ENCODE measurements at regions not wholly inside any gene's neighbourhood (a gene's known extent, or its start where the extent isn't known, plus 50 kb on each side); places are given as distances from the start of the nearest gene placed in this dataset.
"Not testable (repeated sequence)": the region's sequence is repeated elsewhere in the genome, so short reads cannot be mapped to it uniquely, and the experiment has no call there.

DNA sequence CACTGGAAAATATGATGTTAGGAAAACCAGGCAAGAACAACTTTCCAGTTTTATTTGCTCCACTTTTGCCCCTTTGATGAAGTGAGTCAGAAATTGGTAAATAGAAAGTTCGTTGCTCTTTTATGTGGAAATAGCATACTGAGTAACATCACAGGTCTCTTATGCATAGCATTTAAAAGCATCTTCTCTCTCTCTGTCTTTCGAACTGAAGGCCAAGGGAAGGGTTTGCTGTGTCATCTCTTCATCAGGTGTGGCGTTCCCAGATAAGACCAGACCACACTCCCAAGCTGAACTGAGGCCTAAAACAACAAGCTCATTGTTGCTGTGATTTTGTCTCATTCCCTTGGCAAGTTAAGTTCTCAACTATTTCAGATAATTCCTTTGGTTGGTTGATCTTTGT, 131.8 kb upstream of the GRB10 start:
- no peak for DNase-seq

DNA sequence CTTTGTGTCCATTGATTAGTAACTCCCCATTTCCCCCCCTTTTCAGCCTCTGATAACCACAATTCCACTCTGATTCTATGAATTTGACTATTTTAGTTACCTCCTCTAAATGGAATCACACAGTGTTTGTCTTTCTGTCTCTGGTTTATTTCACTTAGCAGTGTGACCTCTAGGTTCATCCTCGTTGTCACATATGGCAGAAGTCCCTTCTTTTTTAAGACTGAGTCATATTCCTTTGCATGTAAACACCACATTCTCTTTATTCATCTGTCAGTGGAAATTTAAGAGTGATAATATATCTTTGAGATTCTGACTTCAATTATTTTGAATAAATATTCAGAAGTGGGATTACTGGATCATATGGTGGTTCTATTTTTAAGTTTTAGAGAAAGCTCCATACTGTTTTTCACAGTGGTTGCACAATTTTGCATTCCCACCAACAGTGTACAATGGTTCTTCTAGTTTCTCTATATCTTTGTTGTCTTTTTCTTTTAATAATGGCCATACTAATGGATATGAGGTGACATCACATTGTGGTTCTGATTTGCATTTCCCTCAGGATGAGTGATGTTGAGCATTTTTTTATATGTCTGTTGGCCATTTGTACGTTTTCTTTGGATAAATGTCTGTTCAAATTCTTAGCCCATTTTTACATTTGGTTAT, 126.1 kb upstream of the GRB10 start:
- no peak for DNase-seq

DNA sequence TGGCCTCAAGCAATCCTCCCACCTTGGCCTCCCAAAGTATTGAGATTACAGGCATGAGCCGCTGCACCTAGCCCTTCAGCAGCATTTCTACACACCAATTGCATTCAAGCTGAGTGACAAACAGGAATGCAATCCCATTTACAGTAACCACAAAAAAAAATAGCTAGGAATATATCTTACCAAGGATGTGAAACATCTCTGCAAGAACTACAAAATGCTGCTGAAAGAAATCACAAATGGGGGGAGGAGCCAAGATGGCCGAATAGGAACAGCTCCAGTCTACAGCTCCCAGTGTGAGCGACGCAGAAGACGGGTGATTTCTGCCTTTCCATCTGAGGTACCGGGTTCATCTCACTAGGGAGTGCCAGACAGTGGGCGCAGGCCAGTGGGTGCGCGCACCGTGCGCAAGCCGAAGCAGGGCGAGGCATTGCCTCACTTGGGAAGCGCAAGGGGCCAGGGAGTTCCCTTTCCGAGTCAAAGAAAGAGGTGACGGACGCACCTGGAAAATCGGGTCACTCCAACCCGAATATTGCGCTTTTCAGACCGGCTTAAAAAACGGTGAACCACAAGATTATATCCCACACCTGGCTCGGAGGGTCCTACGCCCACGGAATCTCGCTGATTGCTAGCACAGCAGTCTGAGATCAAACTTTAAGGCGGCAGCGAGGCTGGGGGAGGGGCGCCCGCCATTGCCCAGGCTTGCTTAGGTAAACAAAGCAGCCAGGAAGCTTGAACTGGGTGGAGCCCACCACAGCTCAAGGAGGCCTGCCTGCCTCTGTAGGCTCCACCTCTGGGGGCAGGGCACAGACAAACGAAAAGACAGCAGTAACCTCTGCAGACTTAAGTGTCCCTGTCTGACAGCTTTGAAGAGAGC, 116.1 kb upstream of the GRB10 start:
- not testable (repeated sequence) for DNase-seq

DNA sequence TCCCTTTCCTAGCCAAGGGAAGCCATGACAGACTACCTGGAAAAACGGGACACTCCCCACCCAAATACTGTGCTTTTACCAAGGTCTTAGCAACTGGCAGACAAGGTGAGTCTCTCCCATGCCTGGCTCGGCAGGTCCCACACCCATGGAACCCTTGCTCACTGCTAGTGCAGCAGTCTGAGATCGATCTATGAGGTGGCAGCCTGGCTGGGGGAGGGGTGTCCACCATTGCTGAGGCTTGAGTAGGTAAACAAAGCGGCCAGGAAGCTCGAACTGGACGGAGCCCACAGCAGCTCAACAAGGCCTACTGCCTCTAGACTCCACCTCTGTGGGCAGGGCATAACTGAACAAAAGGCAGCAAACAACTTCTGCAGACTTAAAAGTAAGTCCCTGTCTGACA, 104.4 kb upstream of the GRB10 start:
- DNase-seq: not testable (repeated sequence)

DNA sequence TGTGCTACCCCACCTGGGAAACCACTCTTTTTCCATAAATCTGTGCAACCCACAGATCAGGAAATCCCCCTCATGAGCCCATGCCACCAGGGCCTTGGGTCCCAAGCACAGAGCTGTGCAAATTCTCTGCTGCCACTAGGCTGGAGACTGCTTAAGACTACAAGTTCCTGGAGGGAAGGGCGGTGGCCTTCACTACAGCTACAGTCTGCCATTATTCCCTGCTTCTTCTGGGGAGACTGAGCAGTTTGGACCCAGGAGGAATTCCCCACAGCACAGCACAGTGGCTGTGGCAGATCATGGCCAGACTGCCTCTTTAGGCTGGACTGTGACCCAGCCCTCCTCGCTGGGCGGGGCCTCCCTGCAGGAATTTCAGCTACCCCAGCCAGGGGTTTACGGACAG, 89.7 kb upstream of the GRB10 start:
- no peak for DNase-seq

DNA sequence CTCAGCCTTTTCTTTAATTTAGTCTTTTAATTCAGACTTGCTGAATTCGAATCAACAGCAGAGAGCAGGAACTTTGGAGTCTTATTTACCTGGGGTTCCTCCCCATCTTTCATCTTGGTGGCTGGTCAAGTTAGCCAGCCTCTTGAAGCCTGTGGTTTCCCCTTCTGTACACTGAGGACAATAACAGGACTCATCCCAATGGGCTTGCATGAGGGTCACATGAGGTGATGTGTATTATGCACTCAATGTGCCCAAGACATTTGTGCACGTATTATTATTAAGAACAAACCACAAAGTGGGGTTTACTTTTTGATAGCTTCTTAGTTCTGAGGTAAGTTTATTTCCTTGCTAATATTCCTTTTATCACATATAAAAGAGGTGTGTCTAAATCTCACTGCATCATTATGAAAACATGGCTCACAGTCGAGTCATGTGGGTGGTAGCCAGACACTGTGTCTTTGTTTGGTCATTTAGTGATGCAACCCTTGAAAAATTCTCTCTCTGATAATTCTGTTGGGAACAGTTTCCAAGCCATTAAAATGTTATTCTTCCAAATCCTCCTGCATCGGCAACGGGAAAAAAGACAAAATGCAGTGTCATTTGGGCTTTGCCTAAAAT, 86.5 kb upstream of the GRB10 start:
- no peak for DNase-seq

DNA sequence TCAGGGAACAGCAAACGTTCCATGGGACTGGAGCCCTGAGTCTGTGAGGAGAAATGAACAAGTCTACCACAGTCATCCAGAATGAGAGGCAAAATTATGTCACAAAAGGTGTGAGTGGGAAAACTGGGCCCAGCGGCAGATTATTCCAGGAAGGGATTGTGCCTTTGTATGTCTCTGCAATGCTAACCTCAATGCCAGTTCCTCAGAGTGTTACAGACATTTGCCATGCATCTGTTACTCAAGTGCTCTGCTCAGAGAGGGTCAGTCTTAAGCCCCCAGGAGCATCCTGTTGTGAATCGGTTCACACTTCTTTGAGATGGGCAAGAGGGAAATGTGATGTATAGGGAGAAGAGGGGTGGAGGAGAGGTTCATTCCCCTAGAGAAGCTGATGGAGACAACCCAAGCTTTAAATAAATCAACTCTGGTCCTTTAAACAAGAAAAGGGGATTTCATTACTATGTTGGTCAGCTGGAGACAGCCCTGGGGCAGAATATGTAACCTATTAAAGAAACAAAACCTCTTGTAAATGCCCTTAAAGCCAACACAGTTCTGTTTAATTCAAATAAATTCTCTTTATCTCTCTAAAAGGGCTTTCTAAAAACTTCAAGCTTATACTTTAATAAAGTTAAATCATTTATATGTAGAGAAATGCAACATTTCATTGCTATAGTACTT, 85.9 kb upstream of the GRB10 start:
- no peak for DNase-seq

DNA sequence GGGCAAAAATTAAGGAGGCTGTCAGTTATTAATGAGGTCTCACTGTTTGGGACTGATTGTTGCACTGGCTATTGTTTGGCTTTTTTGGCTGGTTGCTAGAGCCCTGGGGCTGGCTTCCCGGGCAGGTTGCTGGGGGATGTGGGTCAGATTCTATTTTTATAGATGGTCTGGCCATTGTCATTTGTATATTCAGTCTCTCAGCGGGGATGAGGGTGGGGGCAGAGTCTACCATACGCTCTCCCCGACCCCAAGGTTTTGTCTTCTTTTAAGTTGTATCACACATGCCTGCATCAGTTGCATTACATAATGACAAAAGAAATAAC, 84.3 kb upstream of the GRB10 start:
- no peak for DNase-seq

DNA sequence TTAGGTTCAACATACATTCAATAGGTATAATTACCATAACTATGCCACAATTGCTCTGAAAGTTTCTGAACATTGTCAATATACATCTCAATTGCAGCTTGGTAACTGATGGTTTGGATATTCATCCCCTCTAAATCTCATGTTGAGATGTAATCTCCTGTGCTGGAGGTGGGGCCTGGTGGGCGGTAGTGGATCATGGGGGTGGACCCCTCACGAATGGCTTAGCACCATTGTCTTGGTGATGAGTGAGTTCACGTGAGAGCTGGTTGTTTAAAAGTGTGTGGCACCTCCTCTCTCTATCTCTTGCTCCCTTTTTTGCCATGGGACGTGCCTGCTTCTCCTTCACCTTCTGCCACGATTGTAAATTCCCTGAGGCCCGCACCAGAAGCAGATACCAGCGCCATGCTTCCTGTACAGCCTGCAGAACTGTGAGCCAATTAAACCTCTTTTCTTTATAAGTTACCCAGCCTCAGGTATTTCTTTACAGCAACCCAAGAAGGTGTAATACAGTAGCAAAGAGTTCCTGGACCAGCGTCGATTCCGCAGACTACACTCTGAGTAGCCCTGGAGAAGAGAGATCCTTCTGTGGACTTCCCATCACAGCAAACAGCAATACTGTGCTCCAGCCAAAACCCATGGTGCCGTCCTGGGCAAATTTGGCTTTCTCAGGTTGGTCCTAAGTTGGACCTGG, 83.8 kb upstream of the GRB10 start:
- no peak for DNase-seq

DNA sequence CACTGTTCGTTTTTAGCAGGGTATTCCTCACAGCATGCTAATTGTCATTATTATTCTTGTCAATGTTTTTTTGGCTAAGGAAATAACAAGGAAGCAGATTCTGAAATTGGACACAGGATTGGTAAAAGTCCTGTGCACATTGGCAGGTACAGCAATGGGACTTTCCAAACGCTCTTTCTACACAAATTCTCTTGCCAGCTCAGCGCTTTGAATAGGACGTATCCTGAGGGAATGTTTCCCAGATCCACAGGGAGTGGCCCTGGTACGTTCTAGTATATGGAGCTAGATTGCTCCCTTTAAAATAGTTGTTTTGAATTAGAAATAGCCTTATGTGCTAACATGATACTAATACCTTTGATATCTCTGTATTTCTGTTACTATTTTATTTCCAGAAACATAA, 82.8 kb upstream of the GRB10 start:
- no peak for DNase-seq

DNA sequence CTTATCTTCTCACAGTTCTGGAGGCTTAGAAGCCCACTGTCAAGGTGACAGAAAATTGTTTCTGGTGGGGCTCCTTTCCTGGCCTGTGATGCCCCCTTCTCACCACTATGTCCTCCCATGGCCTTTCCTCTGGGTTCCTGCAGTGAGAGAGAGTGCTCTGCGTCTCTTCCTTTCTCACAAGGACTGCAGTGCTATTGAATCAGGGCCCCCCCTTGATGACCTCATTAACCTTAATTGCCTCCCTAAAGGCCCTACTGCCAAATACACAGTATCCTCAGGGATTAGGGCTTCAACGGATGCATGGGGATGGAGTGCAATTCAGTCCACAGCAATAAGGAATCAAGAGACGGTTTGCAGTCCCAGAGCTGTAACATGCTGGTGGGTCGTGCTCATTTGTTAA, 82.0 kb upstream of the GRB10 start:
- no peak for DNase-seq

DNA sequence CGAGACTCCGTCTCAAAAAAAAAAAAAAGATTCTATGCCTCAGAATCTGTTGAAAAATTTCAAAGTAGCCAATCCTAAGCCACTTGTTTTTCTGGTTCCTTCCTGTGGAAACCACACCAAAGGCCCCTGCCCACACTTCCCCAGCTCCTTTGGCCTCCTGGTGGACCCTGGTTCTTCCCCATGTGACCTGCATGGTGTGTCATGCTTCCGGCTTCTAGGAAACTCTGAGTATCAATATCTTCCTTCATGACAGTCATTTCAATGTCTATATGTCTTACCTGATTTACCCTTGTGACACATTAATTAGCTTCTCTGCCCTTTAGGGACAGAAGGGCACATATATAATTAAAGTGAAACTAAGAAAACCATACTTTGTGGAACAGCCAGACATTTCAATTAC, 80.4 kb upstream of the GRB10 start:
- peak; percentile 12 for DNase-seq

DNA sequence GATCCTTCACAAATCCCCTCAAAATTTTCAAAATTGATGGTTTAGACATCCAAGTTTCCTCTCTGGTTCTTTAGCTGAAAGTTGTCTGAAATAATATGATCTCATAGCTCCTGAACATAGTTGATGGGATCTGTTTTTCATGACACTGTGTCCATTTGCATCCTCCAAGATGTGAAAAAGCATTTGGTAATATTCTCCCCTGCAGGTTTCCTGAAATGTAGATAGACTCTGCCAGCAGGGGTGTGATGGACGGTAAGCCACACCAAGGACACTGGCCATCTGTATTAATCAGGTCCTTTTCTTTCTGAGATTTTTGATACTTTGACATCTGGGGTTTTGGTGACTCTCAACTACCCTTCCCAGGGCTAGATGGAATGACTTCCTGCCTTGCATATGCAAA, 79.6 kb upstream of the GRB10 start:
- no peak for DNase-seq

DNA sequence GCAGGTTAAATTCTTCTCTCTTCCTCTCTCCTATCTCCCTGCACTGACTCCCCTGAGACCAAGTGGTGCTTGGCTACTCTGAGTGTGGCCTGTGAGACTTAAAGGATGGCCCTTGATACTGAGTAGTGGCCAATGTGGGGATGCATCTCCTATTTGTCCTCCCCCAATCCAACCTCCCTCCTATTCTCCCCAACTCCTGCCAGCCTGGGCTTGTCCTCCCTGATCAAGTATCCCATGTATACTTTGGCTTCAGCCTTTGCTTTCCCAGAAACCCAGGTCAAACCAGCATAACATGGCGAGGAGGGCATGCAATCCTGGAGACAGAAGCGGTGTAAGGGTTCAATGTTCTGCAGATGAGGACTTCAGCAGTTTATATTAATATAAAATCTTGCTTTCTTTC, 77.9 kb upstream of the GRB10 start:
- no peak for DNase-seq

DNA sequence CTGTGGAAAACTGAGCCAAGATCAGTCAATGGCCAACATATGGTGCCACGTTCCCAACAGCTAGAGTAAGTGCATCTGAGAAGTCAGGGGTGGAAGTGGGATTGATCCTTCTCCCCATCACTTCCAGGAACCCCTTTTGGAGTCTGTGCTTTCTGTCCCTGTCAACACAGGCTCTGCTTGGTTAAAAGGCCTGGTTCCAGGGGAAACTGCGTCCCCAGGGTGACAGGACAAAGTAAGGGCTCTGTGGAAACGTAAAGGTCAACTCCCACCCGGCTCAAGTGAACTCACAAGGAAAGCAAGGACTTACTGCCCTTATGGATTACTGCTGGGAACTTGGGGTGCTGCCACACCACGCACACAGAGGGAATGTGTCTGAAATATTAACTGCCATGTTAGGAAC, 77.5 kb upstream of the GRB10 start:
- no peak for DNase-seq

DNA sequence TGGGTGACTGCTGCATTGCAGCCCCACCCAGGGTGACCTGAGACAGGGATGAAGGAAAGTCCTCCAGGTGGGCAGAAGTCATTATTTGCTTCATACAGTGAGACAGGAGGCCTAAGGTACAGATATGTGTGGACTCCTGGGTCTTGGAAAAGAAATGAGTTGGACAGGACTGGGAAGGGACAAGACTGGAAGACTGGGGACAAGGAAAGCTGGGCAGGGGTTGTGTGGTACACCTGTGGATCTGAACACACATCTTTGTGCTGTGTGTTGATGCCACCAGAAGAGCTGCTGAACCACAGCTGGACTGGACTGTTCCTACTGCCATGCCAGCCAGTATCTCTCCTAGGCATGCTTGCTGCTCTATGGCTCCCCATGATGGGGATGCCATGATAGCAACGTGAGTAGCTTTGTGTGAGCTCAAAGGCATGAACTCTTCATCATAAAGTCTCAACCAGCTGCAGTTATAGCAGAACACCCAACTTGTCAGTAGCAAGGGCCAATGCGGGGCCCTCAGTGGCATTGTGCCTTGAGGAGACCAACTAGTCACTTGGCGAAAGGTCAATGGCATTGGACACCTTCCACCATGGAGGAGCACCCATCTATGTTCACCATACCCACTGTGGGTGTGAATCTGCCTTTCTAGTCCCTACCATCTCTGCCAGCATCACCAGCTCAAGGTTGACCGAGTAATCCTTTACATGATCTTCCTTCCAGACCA, 76.0 kb upstream of the GRB10 start:
- DNase-seq: no peak

DNA sequence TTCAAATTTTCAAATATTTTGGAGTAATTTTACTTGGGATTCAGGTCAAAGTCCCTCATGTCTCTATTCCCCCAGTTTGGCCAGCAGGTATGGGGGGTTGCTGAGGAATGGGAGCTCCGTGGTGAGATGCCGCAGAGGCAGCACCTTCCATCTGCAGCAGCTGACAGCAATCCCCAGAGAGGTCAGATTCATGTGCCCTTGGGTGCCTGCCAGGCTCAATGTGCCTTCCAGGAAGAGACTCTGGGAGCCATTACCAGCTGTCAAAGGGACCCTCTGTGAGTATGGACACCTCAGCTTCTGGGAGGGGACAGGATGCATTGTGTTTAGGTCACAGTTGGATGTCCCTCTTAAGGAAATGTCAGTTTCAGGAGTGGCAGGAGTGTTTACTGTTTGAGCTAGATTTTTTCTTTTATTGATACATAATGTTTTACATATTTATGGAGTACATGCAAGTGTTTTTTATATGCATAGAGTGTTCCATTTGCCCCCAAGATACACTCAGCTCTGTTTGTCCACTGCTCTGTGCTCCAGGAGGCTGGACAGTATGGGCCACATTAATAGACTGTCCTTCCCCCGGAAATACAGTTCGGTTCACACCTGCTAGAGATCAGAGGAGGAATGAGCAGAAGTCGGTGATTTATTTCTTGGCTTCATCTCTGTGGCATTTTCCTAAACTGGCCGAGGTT, 75.3 kb upstream of the GRB10 start:
- no peak for DNase-seq

DNA sequence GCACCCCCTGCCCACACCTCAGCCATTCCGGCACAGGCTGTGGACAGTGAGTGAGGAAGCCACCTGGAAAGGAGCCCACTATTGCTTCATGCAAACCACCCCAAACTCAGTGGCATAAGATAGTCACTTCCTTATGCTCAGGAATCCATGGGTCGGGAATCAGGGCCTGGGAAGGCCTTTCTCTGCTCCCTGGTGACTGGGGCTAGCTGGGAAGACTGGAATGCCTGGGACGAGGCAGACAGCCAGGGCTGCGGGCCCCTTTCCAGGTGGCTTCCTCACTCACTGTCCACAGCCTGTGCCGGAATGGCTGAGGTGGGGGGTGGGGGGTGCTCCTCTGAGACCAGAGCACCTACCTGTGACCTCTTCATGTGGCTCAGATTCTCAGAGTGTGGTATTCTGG, 74.1 kb upstream of the GRB10 start:
- DNase-seq: no peak

DNA sequence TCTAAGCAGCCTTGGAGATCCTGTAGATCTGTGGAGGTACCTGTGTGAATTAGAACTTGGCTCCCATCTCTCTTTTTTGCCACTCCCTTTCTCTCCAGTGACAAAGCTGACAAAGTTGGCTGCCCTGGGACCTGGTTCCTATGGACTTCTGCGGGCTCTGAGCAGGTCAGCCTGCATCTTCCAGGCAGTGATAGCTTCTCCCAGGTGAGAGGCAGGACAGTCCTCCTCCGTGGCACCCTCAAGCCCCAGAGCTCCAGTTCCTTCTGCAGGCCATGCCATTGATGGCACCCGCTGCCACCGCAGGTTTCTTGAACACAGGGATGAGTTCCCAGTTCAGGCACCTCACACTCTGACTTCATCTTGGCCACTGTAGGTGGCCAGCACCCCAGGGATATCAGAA, 73.5 kb upstream of the GRB10 start:
- no peak for DNase-seq

DNA sequence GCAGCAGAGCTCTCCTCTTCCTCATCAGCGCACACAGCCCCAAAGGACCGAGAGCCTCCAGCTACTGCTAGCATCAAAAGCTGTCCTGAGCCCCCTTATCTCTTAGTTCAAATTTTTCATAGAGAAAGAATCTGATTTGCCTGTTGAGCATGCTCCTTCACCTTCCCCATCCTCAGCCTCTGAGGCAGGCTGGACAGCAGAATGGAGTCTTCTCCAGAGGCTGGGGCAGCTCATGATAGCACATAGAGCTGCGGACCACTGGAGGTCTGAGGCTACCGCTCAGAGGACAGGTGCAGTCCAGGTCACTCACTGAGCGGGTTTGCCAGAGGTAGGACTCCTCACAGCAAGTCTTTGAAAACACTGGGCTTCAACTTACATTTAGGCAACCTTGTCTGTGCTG, 72.8 kb upstream of the GRB10 start:
- DNase-seq: no peak

DNA sequence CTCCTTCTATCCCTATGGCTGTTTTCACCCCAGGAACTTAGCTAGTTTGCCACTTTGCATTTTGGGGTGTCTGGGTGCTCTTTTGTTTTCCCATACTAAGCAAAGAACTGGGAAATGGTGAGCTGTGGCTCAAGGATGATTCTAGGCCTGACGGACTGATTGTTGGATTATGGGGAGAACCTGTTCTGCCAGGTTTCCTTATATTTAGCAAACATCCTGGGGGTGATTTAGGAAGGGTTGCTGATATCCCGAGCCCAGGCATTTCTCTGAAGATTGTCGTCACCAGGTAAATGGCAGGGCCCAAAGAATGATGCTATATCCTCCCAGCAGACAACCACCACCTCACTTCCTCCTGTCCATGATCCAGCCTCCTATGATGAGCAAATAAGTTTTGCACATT, 72.1 kb upstream of the GRB10 start:
- DNase-seq: no peak

DNA sequence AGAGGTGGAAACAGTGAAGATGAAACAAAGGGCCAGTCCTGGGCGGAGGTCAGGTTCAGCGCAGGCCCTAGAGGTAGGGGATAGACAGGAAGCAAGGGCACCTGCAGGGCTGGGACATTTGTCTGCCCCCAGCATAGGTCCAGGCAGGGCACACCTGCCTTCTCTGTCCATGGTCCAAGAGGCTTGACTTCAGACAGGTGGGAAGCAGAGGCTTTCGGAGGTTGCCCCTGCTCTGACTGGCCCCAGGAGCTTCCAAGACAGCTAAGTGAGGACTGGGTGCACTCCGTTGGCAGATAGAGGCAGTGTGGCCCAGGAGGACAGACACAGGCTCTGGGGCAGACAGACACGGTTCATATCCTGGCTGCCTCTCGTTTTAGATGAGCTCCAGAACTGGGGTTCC, 71.6 kb upstream of the GRB10 start:
- DNase-seq: no peak
